Trophoblast cell (in vitro differentiated cells and primary cell): ENCODE measurements at regions not wholly inside any gene's neighbourhood (a gene's known extent, or its start where the extent isn't known, plus 50 kb on each side); places are given as distances from the start of the nearest gene placed in this dataset.

ENCODE experiments used
- DNase-seq, 2 donors: peaks; one replicate each; pipeline ENCODE4 v3.0.0-alpha.2; 2016
- H2AFZ ChIP-seq: 2 replicates; pipeline ENCODE4 v1.6.1; 2013; ENCODE audit warnings: low read length, moderate library complexity, mild to moderate bottlenecking; ENCODE audit not compliant: insufficient read depth, poor library complexity
- H2AK5ac ChIP-seq: 2 replicates; pipeline ENCODE4 v1.6.1; 2013; ENCODE audit warnings: mild to moderate bottlenecking, low read length
- H2BK120ac ChIP-seq: 2 replicates; pipeline ENCODE4 v1.6.1; 2013; ENCODE audit warnings: low read length, mild to moderate bottlenecking, moderate library complexity; ENCODE audit not compliant: insufficient read depth, poor library complexity
- H2BK12ac ChIP-seq: 2 replicates; pipeline ENCODE4 v1.6.1; 2013; ENCODE audit warnings: mild to moderate bottlenecking, low read length, moderate library complexity
- H2BK5ac ChIP-seq: 2 replicates; pipeline ENCODE4 v1.6.1; 2013; ENCODE audit warnings: low read length, low read depth, moderate library complexity, mild to moderate bottlenecking; ENCODE audit not compliant: poor library complexity
- H3K14ac ChIP-seq: 2 replicates; pipeline ENCODE4 v1.6.1; 2013; ENCODE audit warnings: mild to moderate bottlenecking, low read length
- H3K18ac ChIP-seq: 2 replicates; pipeline ENCODE4 v1.6.1; 2013; ENCODE audit warnings: mild to moderate bottlenecking, low read length
- H3K23ac ChIP-seq: 2 replicates; pipeline ENCODE4 v1.6.1; 2013; ENCODE audit warnings: low read length
- H3K27ac ChIP-seq: 2 replicates; pipeline ENCODE4 v1.5.1; 2013; ENCODE audit warnings: low read depth, mild to moderate bottlenecking, inconsistent platforms, low read length, moderate library complexity
- H3K27me3 ChIP-seq: 2 replicates; pipeline ENCODE4 v1.6.1; 2013; ENCODE audit warnings: inconsistent platforms, mild to moderate bottlenecking, low read length, moderate library complexity; ENCODE audit not compliant: insufficient read depth
- H3K36me3 ChIP-seq, 2 experiments: 1 replicate in 1 of 2; 2 replicates in 1 of 2; pipeline ENCODE4 v1.6.1; 2013; ENCODE audit warnings: low read length in 2 of 2, mild to moderate bottlenecking in 2 of 2, moderate library complexity in 1 of 2; ENCODE audit not compliant: insufficient read depth in 2 of 2, control insufficient read depth in 1 of 2
- H3K4ac ChIP-seq: 2 replicates; pipeline ENCODE4 v1.6.1; 2013; ENCODE audit warnings: low read depth, mild to moderate bottlenecking, low read length, moderate library complexity
- H3K4me1 ChIP-seq, 2 experiments: 1 replicate in 1 of 2; 2 replicates in 1 of 2; pipeline ENCODE4 v1.6.1; 2013; ENCODE audit warnings: low read length in 2 of 2, mild to moderate bottlenecking in 2 of 2, moderate library complexity in 1 of 2; ENCODE audit not compliant: insufficient read depth in 2 of 2, control insufficient read depth in 1 of 2
- H3K4me2 ChIP-seq: 2 replicates; pipeline ENCODE4 v1.6.1; 2013; ENCODE audit warnings: inconsistent platforms, mild to moderate bottlenecking, low read length, moderate library complexity
- H3K4me3 ChIP-seq: 2 replicates; pipeline ENCODE4 v1.5.1; 2013; ENCODE audit warnings: mild to moderate bottlenecking, low read depth, low read length, inconsistent platforms
- H3K79me1 ChIP-seq: one replicate; pipeline ENCODE4 v1.6.1; 2013; ENCODE audit warnings: low read length
- H3K79me2 ChIP-seq: 2 replicates; pipeline ENCODE4 v1.6.1; 2013; ENCODE audit warnings: low read length, mild to moderate bottlenecking; ENCODE audit not compliant: control insufficient read depth, insufficient read depth, poor library complexity
- H3K9ac ChIP-seq: 2 replicates; pipeline ENCODE4 v1.6.1; 2013; ENCODE audit warnings: mild to moderate bottlenecking, low read length
- H3K9me3 ChIP-seq: 2 replicates; pipeline ENCODE4 v1.6.1; 2013; ENCODE audit warnings: low read depth, mild to moderate bottlenecking, control low read depth, inconsistent platforms, low read length; ENCODE audit not compliant: insufficient read depth
- H4K12ac ChIP-seq: 2 replicates; pipeline ENCODE4 v1.6.1; 2013; ENCODE audit warnings: low read depth, mild to moderate bottlenecking, low read length, moderate library complexity
- H4K8ac ChIP-seq: 2 replicates; pipeline ENCODE4 v1.6.1; 2013; ENCODE audit warnings: low read depth, mild to moderate bottlenecking, low read length, moderate library complexity
- H4K91ac ChIP-seq: one replicate; pipeline ENCODE4 v1.6.1; 2013; ENCODE audit warnings: low read depth, mild to moderate bottlenecking, low read length, moderate library complexity
- WGBS: extraction: QIAGEN DNeasy Blood & Tissue Kit; methylation state at CpG from one replicate; pipeline ENCODE4 v1.1.7; 2013; ENCODE audit warnings: missing lambda C conversion rate; ENCODE audit not compliant: insufficient read length, insufficient coverage; ENCODE audit errors: extremely low coverage; 5-methylcytosine and 5-hydroxymethylcytosine counted together

- H3K36me3 ChIP-seq = no peaks in the 10 kb centered on the region
- no peaks in the 10 kb centered on the region for H3K79me2 ChIP-seq
- no peaks in the 10 kb centered on the region for H3K79me1 ChIP-seq
- no peaks in the 10 kb centered on the region for H3K4me1 ChIP-seq
- no peak overlapping the region for H3K9ac ChIP-seq
- no peak overlapping the region for H3K4ac ChIP-seq
- WGBS = no CpG with 5 or more reads among the region's 4 CpGs
- H3K23ac ChIP-seq = no peak overlapping the region
- H3K14ac ChIP-seq = no peak overlapping the region
- H2BK12ac ChIP-seq = no peak overlapping the region
- no peak overlapping the region for H2BK5ac ChIP-seq
- H2AK5ac ChIP-seq = no peak overlapping the region
- H4K8ac ChIP-seq = no peak overlapping the region
- no peak overlapping the region for H3K4me2 ChIP-seq
- H3K27me3 ChIP-seq = no peaks in the 10 kb centered on the region
- H2AFZ ChIP-seq = no peak overlapping the region
- H3K4me3 ChIP-seq = no peak overlapping the region
- no peaks in the 10 kb centered on the region for H3K9me3 ChIP-seq
- no peak for DNase-seq
- H4K91ac ChIP-seq = no peak overlapping the region
- no peak overlapping the region for H3K27ac ChIP-seq
- H2BK120ac ChIP-seq = no peak overlapping the region
- no peak overlapping the region for H4K12ac ChIP-seq
- no peak overlapping the region for H3K18ac ChIP-seq
These were observed 152.6 kb upstream of the SYT1 start for GRCh38 chr12:78711954-78712353.

- Histone ChIP-seq H3K18ac (no peak overlapping the region), H3K27ac (no peak overlapping the region), H3K14ac (no peak overlapping the region), H3K9me3 (no peaks in the 10 kb centered on the region), H3K4me2 (no peak overlapping the region), H4K8ac (no peak overlapping the region), H3K27me3 (no peaks in the 10 kb centered on the region), H3K4me1 (no peaks in the 10 kb centered on the region), H3K9ac (no peak overlapping the region), H2AFZ (no peak overlapping the region), H3K4ac (no peak overlapping the region), H4K12ac (no peak overlapping the region), H2AK5ac (no peak overlapping the region), H2BK5ac (no peak overlapping the region), H2BK12ac (no peak overlapping the region), H3K23ac (no peak overlapping the region), H3K79me2 (no peaks in the 10 kb centered on the region), H2BK120ac (no peak overlapping the region), H3K4me3 (no peak overlapping the region), H3K36me3 (no peaks in the 10 kb centered on the region), H4K91ac (no peak overlapping the region), H3K79me1 (no peaks in the 10 kb centered on the region)
- no CpG with 5 or more reads among the region's 4 CpGs for WGBS
- no peak for DNase-seq
These were observed 151.6 kb upstream of the SYT1 start for GRCh38 chr12:78712834-78713481.

- H3K4me2 ChIP-seq = no peak overlapping the region
- no peak overlapping the region for H2BK12ac ChIP-seq
- no peaks in the 10 kb centered on the region for H3K79me2 ChIP-seq
- no peak overlapping the region for H2AFZ ChIP-seq
- no peak overlapping the region for H3K14ac ChIP-seq
- H4K91ac ChIP-seq = no peak overlapping the region
- no peak overlapping the region for H3K27ac ChIP-seq
- H3K18ac ChIP-seq = no peak overlapping the region
- H4K8ac ChIP-seq = no peak overlapping the region
- no peak overlapping the region for H3K23ac ChIP-seq
- H2BK5ac ChIP-seq = no peak overlapping the region
- H4K12ac ChIP-seq = no peak overlapping the region
- no peak for DNase-seq
- H3K9me3 ChIP-seq = no peaks in the 10 kb centered on the region
- no peaks in the 10 kb centered on the region for H3K79me1 ChIP-seq
- H3K27me3 ChIP-seq = no peaks in the 10 kb centered on the region
- H3K9ac ChIP-seq = no peak overlapping the region
- no peak overlapping the region for H2AK5ac ChIP-seq
- no peaks in the 10 kb centered on the region for H3K36me3 ChIP-seq
- no peaks in the 10 kb centered on the region for H3K4me1 ChIP-seq
- no CpG with 5 or more reads among the region's 1 CpG for WGBS
- H2BK120ac ChIP-seq = no peak overlapping the region
- H3K4ac ChIP-seq = no peak overlapping the region
- no peak overlapping the region for H3K4me3 ChIP-seq
These were observed 144.9 kb upstream of the SYT1 start for GRCh38 chr12:78719721-78720120.

GRCh38 chr12:78721906-78722305, 142.7 kb upstream of the SYT1 start:
- no peak overlapping the region for H3K4me3 ChIP-seq
- H2BK12ac ChIP-seq = no peak overlapping the region
- no peaks in the 10 kb centered on the region for H3K36me3 ChIP-seq
- H2AK5ac ChIP-seq = no peak overlapping the region
- H3K14ac ChIP-seq = no peak overlapping the region
- H3K4ac ChIP-seq = no peak overlapping the region
- no peaks in the 10 kb centered on the region for H3K9me3 ChIP-seq
- no peak overlapping the region for H3K9ac ChIP-seq
- no peak overlapping the region for H4K8ac ChIP-seq
- no peak overlapping the region for H3K4me2 ChIP-seq
- no peak overlapping the region for H3K23ac ChIP-seq
- peaks cover 0 to 1% of the 10 kb centered on the region in 2 experiments for H3K4me1 ChIP-seq
- no peak overlapping the region for H2BK5ac ChIP-seq
- no peaks in the 10 kb centered on the region for H3K27me3 ChIP-seq
- no peak overlapping the region for H4K91ac ChIP-seq
- no peak overlapping the region for H3K27ac ChIP-seq
- H3K18ac ChIP-seq = no peak overlapping the region
- no peaks in the 10 kb centered on the region for H3K79me2 ChIP-seq
- H2AFZ ChIP-seq = no peak overlapping the region
- H4K12ac ChIP-seq = no peak overlapping the region
- no peak overlapping the region for H2BK120ac ChIP-seq
- H3K79me1 ChIP-seq = no peaks in the 10 kb centered on the region
- no peak for DNase-seq
